Head of caudate nucleus (tissue), 42 donors: ENCODE measurements at regions not wholly inside any gene's neighbourhood (a gene's known extent, or its start where the extent isn't known, plus 50 kb on each side); places are given as distances from the start of the nearest gene placed in this dataset.
"Not testable (repeated sequence)": the region's sequence is repeated elsewhere in the genome, so short reads cannot be mapped to it uniquely, and the experiment has no call there.

ENCODE experiments used
- DNase-seq, 42 donors: peaks; one replicate each; pipeline versions ENCODE4 v3.0.0 to v3.0.0-alpha.2; 2020 to 2021; ENCODE audit warnings: mixed read lengths in 7 of 42
- intact Hi-C: fragments of 100-400 bp; cut with DNase I; formaldehyde crosslinking; loops from one replicate; pipeline ENCODE4 v1.15.0; 2022

- DNase-seq, result no peak
- intact Hi-C loops, result no loop called here
These were observed 189.2 kb upstream of the NR4A3 start for GRCh38 chr9:99632349-99633038.

DNA sequence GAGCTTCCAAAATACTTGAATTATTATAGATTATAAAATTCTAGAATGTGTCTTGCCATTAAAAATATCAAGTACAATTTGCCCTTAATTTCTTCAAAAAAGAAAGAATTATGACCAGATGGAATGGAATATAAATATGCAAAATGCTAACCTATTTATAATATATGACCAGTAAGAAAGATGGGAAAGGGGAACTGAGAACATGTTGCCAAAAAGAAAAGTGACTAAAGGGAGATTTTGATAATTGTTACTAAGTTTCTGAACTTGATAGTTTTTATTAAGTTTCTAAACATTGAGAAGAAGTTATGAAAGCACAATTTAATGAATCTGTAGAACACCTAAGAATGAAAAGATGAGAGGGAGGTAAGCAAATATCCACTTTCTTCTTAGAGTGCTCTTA lies 188.4 kb upstream of the NR4A3 start:
- DNase-seq, result no peak
- intact Hi-C loops, result no loop called here

- DNase-seq, result no peak
These were observed 187.5 kb upstream of the NR4A3 start for GRCh38 chr9:99634186-99634585.

DNA sequence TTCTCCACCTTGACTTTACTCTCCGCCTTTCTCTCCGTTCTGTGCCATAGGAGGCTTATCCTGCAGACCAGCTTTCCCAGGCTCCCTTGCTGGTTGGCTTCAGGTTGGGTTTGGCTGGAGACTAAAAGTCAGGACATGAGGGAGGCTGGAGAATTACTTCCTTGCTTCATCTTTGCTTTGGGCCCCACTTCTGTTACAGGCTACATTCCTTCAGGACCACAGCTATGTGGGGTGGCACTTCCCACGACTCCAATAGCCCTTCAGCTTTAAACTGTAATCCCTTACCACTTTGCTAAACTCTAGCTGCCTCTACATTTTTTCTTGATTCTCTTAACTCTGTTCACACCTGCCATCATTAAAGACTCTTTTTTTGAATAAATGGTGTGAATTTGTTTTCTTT lies 186.7 kb upstream of the NR4A3 start:
- intact Hi-C loops, result no loop called here
- DNase-seq, result no peak

More at GRCh38 chr9:99634186-99634585, 187.5 kb upstream of the NR4A3 start:
- intact Hi-C loops, result no loop called here

GRCh38 chr9:99637641-99638040 lies 184.0 kb upstream of the NR4A3 start:
- intact Hi-C loops, result no loop called here

GRCh38 chr9:99638971-99639370 lies 182.7 kb upstream of the NR4A3 start:
- DNase-seq, result no peak
- intact Hi-C loops, result no loop called here

More at GRCh38 chr9:99637641-99638040, 184.0 kb upstream of the NR4A3 start:
- DNase-seq, result no peak

GRCh38 chr9:99647604-99648003 lies 174.1 kb upstream of the NR4A3 start:
- DNase-seq, result no peak
- intact Hi-C loops, result no loop called here

DNA sequence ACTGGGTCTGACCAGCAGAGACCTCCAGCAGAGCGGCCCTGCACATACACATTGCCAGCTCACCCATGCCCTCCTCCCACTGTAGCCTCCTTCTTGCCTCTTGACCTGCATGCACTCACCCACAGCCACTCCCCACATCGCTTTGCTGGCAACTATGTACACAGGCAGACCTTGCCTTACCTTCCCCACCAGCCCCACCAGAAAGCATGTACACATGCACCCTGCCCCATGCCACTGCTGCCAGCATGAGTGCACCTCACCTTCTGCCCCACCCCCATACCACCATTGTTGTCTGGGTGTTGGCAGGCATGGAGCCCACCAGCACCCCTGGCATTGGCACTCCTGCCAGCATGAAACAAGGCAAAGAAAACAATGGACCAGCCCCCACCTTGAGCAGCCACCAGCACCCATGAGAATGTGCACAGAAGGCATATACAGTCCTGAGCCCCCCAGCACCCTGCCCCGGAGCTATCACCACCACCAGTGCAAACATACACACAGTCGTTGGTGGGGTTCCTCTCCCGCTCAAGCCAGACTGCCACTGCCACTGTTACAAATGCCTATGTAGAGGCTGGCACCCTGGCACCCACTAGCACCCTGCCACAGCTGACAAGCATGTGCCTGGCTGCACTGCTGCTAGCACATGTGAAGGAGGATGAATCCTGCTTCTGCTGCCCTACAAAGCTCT lies 171.4 kb upstream of the NR4A3 start:
- no peak for DNase-seq
- intact Hi-C loops, result no loop called here

DNA sequence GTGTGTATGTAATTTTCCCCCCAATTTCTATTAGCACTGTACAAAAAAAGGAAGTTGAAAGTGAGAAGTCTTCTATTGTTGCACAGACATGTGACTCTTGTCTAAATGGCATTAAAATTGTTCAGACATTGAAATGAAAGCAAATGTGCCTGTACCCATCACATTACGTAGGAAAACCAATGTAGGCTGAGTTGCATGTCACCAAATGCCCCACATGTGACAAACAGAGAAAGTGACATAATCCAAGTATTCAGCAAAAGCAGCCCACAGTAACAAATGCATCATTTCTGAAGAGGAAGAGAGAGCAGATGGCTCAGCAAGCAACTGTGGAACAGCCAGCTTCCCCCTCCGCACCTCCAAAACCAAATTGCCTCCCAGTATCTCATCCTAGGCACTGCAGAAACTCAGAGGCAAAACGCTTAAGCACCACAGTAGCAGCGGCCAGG lies 161.5 kb upstream of the NR4A3 start:
- intact Hi-C loops, result no loop called here
- DNase-seq, result peak in 28 of 42 donors; percentile 2 to 57 (median 23)

DNA sequence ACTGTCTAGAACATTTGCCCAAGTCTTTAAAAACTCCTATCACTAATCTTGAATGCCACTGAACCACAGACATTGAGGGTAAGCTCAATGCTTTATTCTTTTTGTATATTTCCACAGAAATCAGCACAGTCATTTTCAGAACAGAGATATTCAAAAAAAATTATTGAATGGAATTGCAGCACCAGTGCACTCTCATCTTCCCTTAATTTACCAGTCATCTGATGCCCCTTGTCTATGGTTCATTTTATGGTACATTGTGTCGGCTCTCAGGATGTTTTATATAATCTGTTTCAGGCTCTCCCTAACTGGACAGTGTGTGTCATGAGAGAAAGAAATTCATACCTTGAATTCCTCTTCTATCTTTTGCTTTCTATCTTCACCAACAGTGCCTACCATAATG lies 158.4 kb upstream of the NR4A3 start:
- no peak for DNase-seq
- intact Hi-C loops, result no loop called here

- no peak for DNase-seq
- intact Hi-C loops, result no loop called here
These were observed 157.8 kb upstream of the NR4A3 start for GRCh38 chr9:99663856-99664255.

DNA sequence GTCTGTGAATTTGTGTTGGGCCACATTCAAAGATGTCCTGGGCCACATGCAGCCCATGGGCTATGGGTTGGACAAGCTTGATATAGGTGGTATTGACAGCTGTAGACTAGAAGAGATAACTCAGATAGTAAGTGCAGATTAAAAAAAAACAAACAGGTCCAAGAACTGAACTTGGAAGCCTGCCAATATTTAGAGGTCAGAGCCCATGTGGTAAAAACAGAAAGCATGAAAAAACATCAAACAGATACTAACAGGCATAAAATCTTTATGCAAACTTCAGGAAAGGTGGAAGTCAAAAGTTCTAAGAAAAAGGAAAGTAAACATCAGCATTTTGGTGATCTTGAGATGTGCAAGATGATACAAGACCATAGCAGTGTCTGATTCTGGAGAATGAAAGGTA lies 155.1 kb upstream of the NR4A3 start:
- DNase-seq, result no peak
- intact Hi-C loops, result no loop called here

- intact Hi-C loops, DNase-seq: not testable (repeated sequence)
These were observed 150.8 kb upstream of the NR4A3 start for GRCh38 chr9:99670886-99671285.

DNA sequence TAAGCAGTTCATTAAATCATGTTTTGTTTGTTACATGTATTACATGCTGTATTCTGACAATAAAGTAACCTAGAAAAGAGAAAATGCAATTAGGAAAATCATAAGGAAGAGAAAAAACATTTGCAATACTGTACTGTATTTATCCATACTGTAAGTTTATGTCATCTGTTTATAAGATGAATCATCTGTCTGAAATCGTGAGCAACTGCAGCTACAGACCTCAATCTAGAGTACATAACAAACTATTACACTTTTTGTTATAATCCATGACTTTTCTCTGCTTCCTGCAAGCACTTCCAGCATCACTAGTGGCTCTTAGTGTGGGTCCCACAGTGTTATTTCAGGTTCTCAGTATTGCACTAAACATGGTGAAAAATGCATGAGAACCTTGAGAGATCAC lies 144.4 kb upstream of the NR4A3 start:
- DNase-seq, result no peak
- intact Hi-C loops, result no loop called here

DNA sequence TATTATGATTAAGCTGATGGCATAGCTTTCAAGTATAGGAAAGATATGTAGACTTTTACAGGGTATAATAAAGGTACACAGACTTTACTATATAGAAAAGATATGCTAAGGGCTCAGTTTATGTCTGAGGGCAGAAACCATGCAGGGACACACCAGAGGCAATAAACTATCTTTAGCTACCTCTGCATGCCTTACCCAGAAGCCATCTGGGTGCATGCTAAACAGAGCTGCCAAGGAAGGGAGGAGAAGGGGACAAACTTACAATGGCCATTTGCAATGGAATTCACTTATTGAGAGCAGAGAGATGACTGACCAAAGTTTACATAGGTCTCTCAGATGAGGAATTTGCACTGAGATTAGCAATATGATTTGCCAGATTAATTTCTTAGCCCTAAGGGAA lies 143.1 kb upstream of the NR4A3 start:
- intact Hi-C loops, result no loop called here
- DNase-seq, result no peak

- DNase-seq, result no peak
- intact Hi-C loops, result no loop called here
These were observed 141.5 kb upstream of the NR4A3 start for GRCh38 chr9:99680191-99680590.

DNA sequence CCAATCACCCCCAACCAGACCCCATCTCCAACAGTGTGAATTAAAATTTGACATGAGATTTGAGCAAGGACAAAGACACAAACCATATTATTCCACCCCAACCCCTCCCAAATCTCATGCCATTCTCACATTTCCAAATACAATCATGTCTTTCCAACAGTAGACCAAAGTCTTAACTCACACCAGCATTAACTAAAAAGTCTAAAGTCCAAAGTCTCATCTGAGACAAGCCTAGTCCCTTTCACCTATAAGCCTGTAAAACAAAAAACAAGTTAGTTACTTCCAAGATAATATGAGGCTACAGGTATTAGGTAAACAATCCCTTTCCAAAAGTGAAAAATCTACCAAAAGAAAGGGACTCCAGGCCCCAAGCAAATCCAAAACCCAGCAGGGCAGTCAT lies 140.6 kb upstream of the NR4A3 start:
- intact Hi-C loops, result no loop called here
- no peak for DNase-seq

DNA sequence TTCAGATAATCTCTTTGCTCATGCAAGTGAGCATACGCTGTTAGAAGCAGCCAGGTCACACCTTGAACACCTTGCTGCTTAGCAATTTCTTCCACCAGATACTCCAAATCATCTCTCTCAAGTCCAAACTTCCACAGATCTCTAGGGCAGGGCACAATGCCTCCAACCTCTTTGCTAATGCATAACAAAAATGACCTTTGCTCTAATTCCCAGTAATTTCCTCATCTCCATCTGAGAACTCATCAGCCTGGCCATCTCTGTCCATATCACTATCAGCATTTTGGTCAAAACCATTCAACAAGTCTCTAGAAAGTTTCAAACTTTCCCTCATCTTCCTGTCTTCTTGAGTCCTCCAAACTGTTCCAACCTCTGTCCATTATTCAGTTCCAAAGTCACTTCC lies 139.3 kb upstream of the NR4A3 start:
- intact Hi-C loops, result no loop called here
- DNase-seq, result no peak

- DNase-seq, result no peak
- intact Hi-C loops, result no loop called here
These were observed 138.8 kb upstream of the NR4A3 start for GRCh38 chr9:99682870-99683269.

DNA sequence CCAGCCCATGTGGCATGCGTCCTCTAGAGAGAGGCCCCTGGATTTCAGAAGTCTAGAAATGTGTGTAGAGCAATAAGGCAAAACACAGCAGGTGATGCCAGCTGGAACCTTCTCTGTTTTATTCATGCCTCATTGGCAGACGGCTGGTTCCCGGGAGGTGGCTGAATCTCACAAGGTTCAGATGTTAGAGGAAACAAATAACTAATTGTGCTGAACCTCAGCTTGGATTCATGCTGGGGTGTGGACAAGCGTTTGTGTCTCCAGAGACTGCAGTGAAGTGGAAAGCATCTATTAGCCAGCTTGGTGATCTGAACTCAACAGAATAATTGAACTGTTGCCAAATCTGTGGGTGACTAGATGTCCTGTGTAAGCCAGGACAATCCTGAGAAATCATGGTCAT lies 131.1 kb upstream of the NR4A3 start:
- DNase-seq, result peak in 39 of 42 donors; percentile 1 to 73 (median 33)
- intact Hi-C loops, result no loop called here

- DNase-seq, result no peak
- intact Hi-C loops, result no loop called here
These were observed 127.8 kb upstream of the NR4A3 start for GRCh38 chr9:99693888-99694287.
